ENCODE measurements at regions not wholly inside any gene's neighbourhood (a gene's known extent, or its start where the extent isn't known, plus 50 kb on each side); places are given as distances from the start of the nearest gene placed in this dataset.

- TF ChIP-seq HES2 (IDR thresholded peaks at IDR 0.05) (no peak), NPAS2 (CRISPR knock-in tag; IDR thresholded peaks at IDR 0.05; ENCODE audit: borderline replicate concordance) (no peak), POLR2AphosphoS2 (conservative IDR thresholded peaks at IDR 0.05; ENCODE audit: low read length) (no peak)
These were observed 53.1 kb upstream of the C7orf33 start (continued) for GRCh38 chr7:148537435-148537834.

DNA sequence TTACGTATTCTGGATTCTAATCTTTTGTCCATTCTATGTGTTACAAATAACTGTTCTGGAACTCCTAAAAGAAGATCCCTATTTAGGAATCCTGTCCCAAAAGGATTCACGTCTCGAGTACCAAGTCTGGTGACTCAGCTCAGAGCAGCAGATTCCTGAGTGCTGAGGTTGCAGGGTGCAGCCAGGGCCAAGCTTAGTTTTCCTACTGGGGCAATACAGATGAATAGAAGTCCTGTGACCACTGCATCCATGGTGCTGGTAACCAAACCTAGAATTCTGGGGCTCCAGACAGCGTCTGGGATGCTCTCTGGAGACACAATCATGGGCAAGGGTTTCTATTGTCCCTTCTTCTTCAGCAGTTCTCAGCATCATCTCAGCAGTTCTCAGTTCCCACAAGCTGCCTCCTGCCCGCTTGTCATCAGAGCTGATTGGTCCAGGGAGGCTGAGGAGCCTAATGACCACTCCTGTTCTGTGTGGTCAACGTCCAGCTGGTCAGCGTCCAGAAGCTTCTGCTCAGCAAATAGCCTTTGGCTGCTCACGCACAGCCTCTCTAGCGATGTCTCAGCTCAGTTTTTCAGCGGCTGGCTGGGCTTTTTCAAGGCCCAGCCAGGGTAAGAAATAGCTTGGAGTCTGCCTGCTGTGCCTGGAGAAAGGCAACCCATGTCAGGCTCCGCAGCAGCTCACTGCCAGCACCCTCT is 50.4 kb upstream of the C7orf33 start:
- TF ChIP-seq MAZ (IDR thresholded peaks at IDR 0.05; ENCODE audit: borderline replicate concordance, low read depth, low read length) = no peak
- TF ChIP-seq FOSL2 (IDR thresholded peaks at IDR 0.05) = no peak
- TF ChIP-seq FOSL2 (CRISPR knock-in tag; IDR thresholded peaks at IDR 0.05) = peak; percentile 13; the same call in 1 of the 2 replicates
- no peak for TF ChIP-seq POLR2AphosphoS2 (conservative IDR thresholded peaks at IDR 0.05; ENCODE audit: low read length)
- no peak for TF ChIP-seq HOXB13 (CRISPR knock-in tag; IDR thresholded peaks at IDR 0.05; ENCODE audit: low read depth)
- TF ChIP-seq BHLHE40 (IDR thresholded peaks at IDR 0.05; ENCODE audit: low read depth, low read length) = no peak
- H3K4me2 ChIP-seq = no peak overlapping the region
- ChIA-PET CTCF (interaction anchor here (0.6 to 1.3 kb wide), 4 partner anchors 13 to 430 kb away, joined by 3 to 7 read pairs (median 4); no protein-coding TSS in a partner anchor), POLR2A (no interaction called here)
- H3K4me3 ChIP-seq = no peak overlapping the region
- no peak for FAIRE-seq
- no peaks in the 10 kb centered on the region for H3K9me3 ChIP-seq
- peak; percentile 87 to 89 for ATAC-seq
- no peak overlapping the region for H3K27ac ChIP-seq
- H3K4me1 ChIP-seq = no peaks in the 10 kb centered on the region
- 49% methylated on average over 11 of the region's 11 CpGs for WGBS (ENCODE audit: missing lambda C conversion rate)
- DNase-seq (ENCODE audit: low read depth in 1 of 2, low spot score in 1 of 2) = peak; percentile 44 to 47
